Thymus (tissue), 11 donors: ENCODE measurements at regions not wholly inside any gene's neighbourhood (a gene's known extent, or its start where the extent isn't known, plus 50 kb on each side); places are given as distances from the start of the nearest gene placed in this dataset.

Experiments used
- DNase-seq, 9 donors: peaks; one replicate each; pipeline ENCODE4 v3.0.0-alpha.2; 2013; ENCODE audit warnings: low spot score in 9 of 9, low read depth in 6 of 9, missing footprints in 1 of 9
- H3K27ac ChIP-seq, 2 donors: one replicate each; pipeline ENCODE4 v1.5.1; 2013; ENCODE audit warnings: control low read depth in 1 of 2, low read depth in 1 of 2, low read length in 1 of 2, mild to moderate bottlenecking in 1 of 2, moderate library complexity in 1 of 2
- H3K27me3 ChIP-seq, 2 donors: one replicate each; pipeline ENCODE4 v1.5.1; 2013; ENCODE audit warnings: low read length in 1 of 2; ENCODE audit not compliant: control insufficient read depth in 2 of 2, insufficient read depth in 1 of 2
- H3K36me3 ChIP-seq, 2 donors: one replicate each; pipeline ENCODE4 v1.5.1; 2013; ENCODE audit warnings: low read length in 1 of 2, mild to moderate bottlenecking in 1 of 2, moderate library complexity in 1 of 2; ENCODE audit not compliant: control insufficient read depth in 2 of 2, insufficient read depth in 2 of 2
- H3K4me1 ChIP-seq, 2 donors: one replicate each; pipeline ENCODE4 v1.5.1; 2013; ENCODE audit warnings: low read length in 2 of 2; ENCODE audit not compliant: control insufficient read depth in 2 of 2, insufficient read depth in 2 of 2
- H3K4me3 ChIP-seq, 2 donors: one replicate each; pipeline ENCODE4 v1.5.1; 2013; ENCODE audit warnings: low read length in 2 of 2, control low read depth in 1 of 2, mild to moderate bottlenecking in 1 of 2
- H3K9me3 ChIP-seq, 2 donors: one replicate each; pipeline ENCODE4 v1.5.1; 2013; ENCODE audit warnings: low read length in 1 of 2, mild to moderate bottlenecking in 1 of 2; ENCODE audit not compliant: control insufficient read depth in 2 of 2, insufficient read depth in 1 of 2
- WGBS: extraction: QIAGEN DNeasy Blood & Tissue Kit; methylation state at CpG from one replicate; pipeline ENCODE4 v1.1.7; 2013; 5-methylcytosine and 5-hydroxymethylcytosine counted together
- donor health status: healthy.

GRCh38 chr18:45284174-45284573, 331.1 kb upstream of the SLC14A2 start:
- H3K4me3 ChIP-seq: no peak overlapping the region
- H3K27me3 ChIP-seq: no peaks in the 10 kb centered on the region
- no peaks in the 10 kb centered on the region for H3K36me3 ChIP-seq
- DNase-seq: no peak
- H3K9me3 ChIP-seq: no peaks in the 10 kb centered on the region
- 95% methylated on average over 2 of the region's 2 CpGs for whole genome bisulfite sequencing
- H3K4me1 ChIP-seq: no peaks in the 10 kb centered on the region
- H3K27ac ChIP-seq: no peak overlapping the region

DNA sequence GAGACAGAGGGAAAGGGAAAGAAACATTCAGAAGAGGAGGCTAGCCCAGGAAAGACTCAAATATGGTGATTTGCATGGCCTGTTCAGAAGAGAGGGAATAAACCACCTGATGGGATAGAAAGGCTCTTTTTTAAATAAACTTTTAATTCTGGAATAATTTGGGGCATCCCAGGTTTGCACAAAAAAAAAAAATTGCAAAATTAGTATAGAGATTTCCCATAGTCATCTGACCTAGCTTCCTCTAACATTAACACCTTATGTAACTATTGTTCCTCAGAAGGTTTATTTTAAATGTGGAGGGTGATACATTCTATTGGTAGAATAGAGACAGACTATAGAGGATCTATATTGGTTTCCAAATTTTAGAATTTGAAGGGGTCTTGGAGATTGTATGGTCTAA, 330.4 kb upstream of the SLC14A2 start:
- no peak for DNase-seq
- H3K9me3 ChIP-seq: no peaks in the 10 kb centered on the region
- no peaks in the 10 kb centered on the region for H3K27me3 ChIP-seq
- no peak overlapping the region for H3K4me3 ChIP-seq
- H3K4me1 ChIP-seq: no peaks in the 10 kb centered on the region
- H3K27ac ChIP-seq: no peak overlapping the region
- H3K36me3 ChIP-seq: no peaks in the 10 kb centered on the region

DNA sequence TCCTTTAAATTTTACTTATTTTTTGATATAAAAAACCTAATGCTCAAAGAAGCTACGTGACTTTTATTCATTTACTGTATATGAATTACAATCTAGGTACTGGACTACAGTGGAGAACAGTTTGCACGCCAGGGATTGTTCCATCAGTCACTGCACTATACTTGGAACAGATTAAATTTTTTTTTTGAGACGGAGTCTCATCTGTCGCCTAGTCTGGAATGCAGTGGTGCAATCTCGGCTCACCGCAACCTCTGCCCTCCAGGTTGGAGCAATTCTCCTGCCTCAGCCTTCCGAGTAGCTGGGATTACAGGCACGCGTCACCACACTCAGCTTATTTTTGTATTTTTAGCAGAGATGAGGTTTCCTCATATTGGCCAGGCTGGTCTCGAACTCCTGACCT, 330.0 kb upstream of the SLC14A2 start:
- Histone ChIP-seq H3K4me1 (no peaks in the 10 kb centered on the region), H3K9me3 (no peaks in the 10 kb centered on the region), H3K4me3 (no peak overlapping the region), H3K27me3 (no peaks in the 10 kb centered on the region), H3K27ac (no peak overlapping the region), H3K36me3 (no peaks in the 10 kb centered on the region)
- WGBS: 81% methylated on average over 10 of the region's 10 CpGs
- DNase-seq: no peak

GRCh38 chr18:45286431-45286830, 328.8 kb upstream of the SLC14A2 start:
- no peaks in the 10 kb centered on the region for H3K9me3 ChIP-seq
- H3K27me3 ChIP-seq: no peaks in the 10 kb centered on the region
- DNase-seq: no peak
- no peaks in the 10 kb centered on the region for H3K4me1 ChIP-seq
- no peak overlapping the region for H3K27ac ChIP-seq
- no peaks in the 10 kb centered on the region for H3K36me3 ChIP-seq
- WGBS: 91% methylated on average over 3 of the region's 3 CpGs
- H3K4me3 ChIP-seq: no peak overlapping the region

DNA sequence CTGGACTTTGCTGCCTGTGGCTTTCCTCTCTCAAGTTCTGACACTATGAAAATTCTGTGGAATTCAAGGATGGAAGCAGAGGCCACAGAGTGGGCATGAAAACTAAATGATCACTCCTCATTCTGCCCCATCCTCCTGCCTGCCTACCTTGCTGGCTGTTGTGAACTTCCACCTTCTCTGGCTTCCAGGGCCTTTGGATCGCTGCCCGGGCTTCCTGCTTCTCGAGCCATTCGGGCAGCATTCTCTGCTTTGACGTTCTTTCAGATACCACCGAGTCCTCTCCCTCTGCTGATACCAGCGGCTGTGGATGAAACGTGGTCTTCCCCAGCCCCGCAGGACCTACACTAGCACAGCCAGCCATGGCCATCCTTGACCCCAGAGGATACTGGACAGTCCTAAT, 327.7 kb upstream of the SLC14A2 start:
- Histone ChIP-seq H3K4me1 (no peaks in the 10 kb centered on the region), H3K4me3 (no peak overlapping the region), H3K27me3 (no peaks in the 10 kb centered on the region), H3K36me3 (no peaks in the 10 kb centered on the region), H3K9me3 (no peaks in the 10 kb centered on the region), H3K27ac (no peak overlapping the region)
- no peak for DNase-seq
- WGBS: 91% methylated on average over 9 of the region's 9 CpGs

GRCh38 chr18:45290364-45290763, 324.9 kb upstream of the SLC14A2 start:
- no peak overlapping the region for H3K27ac ChIP-seq
- no peaks in the 10 kb centered on the region for H3K9me3 ChIP-seq
- H3K4me3 ChIP-seq: no peak overlapping the region
- DNase-seq: no peak
- H3K27me3 ChIP-seq: no peaks in the 10 kb centered on the region
- WGBS: 97% methylated on average over 4 of the region's 4 CpGs
- H3K4me1 ChIP-seq: no peaks in the 10 kb centered on the region
- no peaks in the 10 kb centered on the region for H3K36me3 ChIP-seq

- H3K4me1 ChIP-seq: no peaks in the 10 kb centered on the region
- H3K27ac ChIP-seq: no peak overlapping the region
- H3K9me3 ChIP-seq: no peaks in the 10 kb centered on the region
- H3K36me3 ChIP-seq: no peaks in the 10 kb centered on the region
- H3K4me3 ChIP-seq: no peak overlapping the region
- 55% methylated on average over 17 of the region's 17 CpGs for WGBS
- no peaks in the 10 kb centered on the region for H3K27me3 ChIP-seq
- DNase-seq: no peak
These were observed 323.4 kb upstream of the SLC14A2 start for GRCh38 chr18:45291621-45292615.

- Histone ChIP-seq H3K27me3 (no peaks in the 10 kb centered on the region), H3K4me1 (no peaks in the 10 kb centered on the region), H3K36me3 (no peaks in the 10 kb centered on the region), H3K27ac (no peak overlapping the region), H3K4me3 (no peak overlapping the region), H3K9me3 (no peaks in the 10 kb centered on the region)
- WGBS: 96% methylated on average over 6 of the region's 6 CpGs
- DNase-seq: no peak
These were observed 319.9 kb upstream of the SLC14A2 start for GRCh38 chr18:45295388-45295787.

DNA sequence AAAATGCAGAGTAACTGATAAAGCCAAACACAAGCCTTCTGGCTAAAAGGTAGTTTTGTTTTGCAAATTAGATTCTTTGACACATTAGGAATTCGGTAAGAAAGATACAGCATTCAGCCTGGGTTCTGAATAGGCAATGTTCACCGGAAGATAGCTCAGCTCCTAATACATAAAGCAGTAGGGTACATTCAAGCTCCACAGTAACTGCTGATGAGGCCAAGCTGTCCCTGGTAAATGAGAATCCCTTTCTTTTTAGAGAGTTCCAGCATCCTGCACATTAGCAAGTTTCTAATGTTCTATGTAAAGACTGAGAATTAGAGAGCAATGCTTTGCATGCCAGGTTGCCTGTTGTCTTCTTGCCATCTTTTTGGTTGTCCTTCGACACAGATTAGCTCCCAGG, 316.3 kb upstream of the SLC14A2 start:
- no peak overlapping the region for H3K4me3 ChIP-seq
- H3K27me3 ChIP-seq: no peaks in the 10 kb centered on the region
- H3K36me3 ChIP-seq: no peaks in the 10 kb centered on the region
- no peak overlapping the region for H3K27ac ChIP-seq
- H3K9me3 ChIP-seq: no peaks in the 10 kb centered on the region
- no peak for DNase-seq
- no peaks in the 10 kb centered on the region for H3K4me1 ChIP-seq
- 96% methylated on average over 3 of the region's 3 CpGs for WGBS
